UCSD-AML1 (cell line): ENCODE measurements at regions not wholly inside any gene's neighbourhood (a gene's known extent, or its start where the extent isn't known, plus 50 kb on each side); places are given as distances from the start of the nearest gene placed in this dataset.
"Not testable (repeated sequence)": the region's sequence is repeated elsewhere in the genome, so short reads cannot be mapped to it uniquely, and the experiment has no call there.

Experiments used
- DNase-seq: peaks from one replicate; lab custom pipeline; 2025; ENCODE audit not compliant: unreplicated experiment; lab: John Stamatoyannopoulos, UW

DNA sequence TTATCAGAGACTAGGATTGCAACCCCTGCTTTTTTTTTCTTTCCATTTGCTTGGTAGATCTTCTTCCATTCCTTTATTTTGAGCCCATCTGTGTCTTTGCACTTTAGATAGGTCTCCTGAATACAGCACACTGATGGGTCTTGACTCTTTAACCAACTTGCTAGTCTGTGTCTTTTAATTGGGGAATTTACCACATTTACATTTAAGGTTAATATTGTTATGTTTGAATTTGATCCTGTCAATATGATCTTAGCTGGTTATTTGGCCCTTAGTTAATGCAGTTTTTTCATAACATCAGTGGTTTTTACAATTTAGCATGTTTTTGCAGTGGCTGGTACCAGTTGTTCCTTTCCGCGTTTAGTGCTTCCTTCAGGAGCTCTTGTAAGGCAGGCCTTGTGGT is 437.2 kb downstream of the ARL4A start:
- DNase-seq, result not testable (repeated sequence)

- DNase-seq, result no peak
These were observed 438.9 kb downstream of the ARL4A start for GRCh38 chr7:13126347-13126746.

- DNase-seq, result no peak
These were observed 442.9 kb downstream of the ARL4A start for GRCh38 chr7:13130321-13130720.

GRCh38 chr7:13130906-13131305 is 443.5 kb downstream of the ARL4A start:
- DNase-seq, result not testable (repeated sequence)

DNA sequence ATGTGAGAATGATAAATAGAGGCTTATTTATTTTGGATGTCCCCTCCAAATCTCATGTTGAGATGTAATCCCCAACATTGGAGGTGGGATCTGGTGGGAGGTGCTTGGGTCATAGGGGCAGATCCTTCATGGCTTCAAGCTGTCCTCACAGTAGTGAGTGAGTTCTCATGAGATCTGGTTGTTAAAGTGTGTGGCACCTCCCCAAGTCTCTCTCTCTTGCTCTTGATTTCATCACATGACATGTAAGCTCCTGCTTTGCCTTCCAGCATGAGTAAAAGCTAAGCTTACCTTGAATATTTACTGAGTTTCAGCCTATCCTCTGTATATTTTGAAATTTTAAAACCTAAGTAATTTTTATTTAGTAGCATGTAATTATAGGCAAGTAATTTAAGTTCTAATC is 444.9 kb downstream of the ARL4A start:
- no peak for DNase-seq

- not testable (repeated sequence) for DNase-seq
These were observed 448.9 kb downstream of the ARL4A start for GRCh38 chr7:13136345-13136744.

DNA sequence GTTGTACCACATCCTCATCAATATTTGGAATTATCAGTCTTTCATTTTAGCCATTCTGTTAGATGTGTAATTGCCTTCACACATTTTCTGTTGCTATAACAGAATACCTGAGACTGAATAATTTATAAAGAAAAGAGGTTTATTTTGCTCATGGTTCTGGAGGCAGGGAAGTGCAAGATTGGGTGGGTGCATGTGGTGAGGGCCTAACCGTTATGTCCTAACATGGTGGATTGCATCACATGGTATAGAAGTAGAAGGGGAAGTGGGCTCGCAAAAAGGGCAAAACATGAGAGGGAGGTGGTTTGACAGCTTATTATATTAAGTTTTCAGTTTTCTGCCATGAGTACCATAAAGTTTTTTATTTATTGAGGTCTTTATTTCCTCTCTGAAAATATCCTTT is 452.0 kb downstream of the ARL4A start:
- no peak for DNase-seq

- no peak for DNase-seq
These were observed 457.2 kb downstream of the ARL4A start for GRCh38 chr7:13144673-13145072.

- DNase-seq, result no peak
These were observed 461.1 kb downstream of the ARL4A start for GRCh38 chr7:13148548-13148947.

GRCh38 chr7:13151978-13152377 is 464.5 kb downstream of the ARL4A start:
- DNase-seq, result no peak

- no peak for DNase-seq
These were observed 465.3 kb downstream of the ARL4A start for GRCh38 chr7:13152755-13153154.

DNA sequence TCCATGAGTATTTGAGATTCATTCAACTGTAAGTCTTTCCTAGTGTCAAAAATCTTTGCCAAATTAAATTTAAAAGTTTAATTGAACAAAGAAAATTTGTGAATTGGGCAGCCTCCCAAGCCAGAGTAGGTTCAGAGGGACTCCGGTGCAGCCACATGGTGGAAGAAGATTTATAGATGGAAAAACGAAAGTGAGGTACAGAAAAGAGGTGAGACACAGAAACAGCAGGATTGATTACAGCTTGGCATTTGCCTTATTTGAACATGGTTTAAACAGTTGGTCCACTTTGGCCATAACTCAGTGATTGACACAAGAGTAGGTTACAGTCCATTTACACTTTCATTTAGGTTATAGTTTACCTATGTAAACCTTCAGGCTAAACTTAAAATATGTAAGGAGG is 465.8 kb downstream of the ARL4A start:
- no peak for DNase-seq

- no peak for DNase-seq
These were observed 466.3 kb downstream of the ARL4A start for GRCh38 chr7:13153742-13154141.

DNA sequence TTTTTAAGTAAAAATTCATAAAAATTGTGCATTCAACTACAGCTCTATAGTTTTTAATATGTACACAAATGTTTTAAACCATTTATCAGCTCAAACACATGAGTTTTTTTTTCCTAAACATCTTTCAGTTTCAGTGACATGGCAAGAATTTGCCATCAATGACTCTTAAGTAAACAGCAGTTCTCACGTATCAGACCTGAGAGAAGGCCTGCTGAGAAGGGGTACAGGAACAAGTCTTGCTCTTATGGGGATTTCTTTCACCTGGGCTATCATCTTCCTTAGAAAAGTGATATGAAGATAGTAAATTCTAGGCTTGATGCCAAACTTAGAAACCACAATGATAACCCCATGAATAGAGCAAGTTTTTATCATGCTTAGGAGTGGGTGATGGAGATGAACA is 467.8 kb downstream of the ARL4A start:
- no peak for DNase-seq

DNA sequence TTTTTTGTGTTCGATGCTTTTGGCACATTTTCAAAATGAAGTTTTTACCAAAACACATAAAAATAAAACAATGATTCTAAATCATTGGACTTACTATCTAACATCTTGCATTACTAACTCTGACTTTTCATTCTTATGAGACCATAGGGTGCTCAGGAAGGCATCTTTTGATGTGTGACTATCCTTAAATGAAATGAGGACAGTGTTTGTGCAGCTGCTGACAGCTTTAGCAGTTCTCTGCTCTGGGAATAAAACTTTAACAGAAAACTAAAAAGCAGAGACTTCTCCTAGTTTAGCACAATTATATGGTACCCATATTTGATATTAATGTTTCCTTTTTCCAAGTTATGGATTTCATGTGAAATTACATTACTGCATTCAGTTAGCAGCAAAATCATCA is 471.6 kb downstream of the ARL4A start:
- DNase-seq, result no peak

GRCh38 chr7:13159467-13160184 is 472.2 kb downstream of the ARL4A start:
- no peak for DNase-seq

DNA sequence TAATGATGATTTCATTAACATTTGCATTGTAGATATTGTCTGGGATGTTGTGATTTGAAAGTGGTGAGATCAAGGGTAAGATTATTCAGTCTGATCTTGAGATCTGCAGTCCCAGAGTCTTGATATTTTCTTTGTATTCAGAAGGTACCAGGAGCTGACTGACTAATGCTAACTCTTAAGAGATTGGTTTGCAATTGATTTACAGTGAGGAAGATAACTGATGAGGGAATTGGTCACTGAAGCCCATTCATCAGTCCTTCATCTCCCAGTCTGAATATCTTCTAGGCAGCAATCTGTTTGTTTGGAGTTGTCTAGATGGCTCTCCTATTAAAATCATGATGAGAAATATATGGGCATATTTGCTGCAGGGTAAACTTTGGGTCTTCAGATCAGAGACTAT is 473.7 kb downstream of the ARL4A start:
- DNase-seq, result no peak

DNA sequence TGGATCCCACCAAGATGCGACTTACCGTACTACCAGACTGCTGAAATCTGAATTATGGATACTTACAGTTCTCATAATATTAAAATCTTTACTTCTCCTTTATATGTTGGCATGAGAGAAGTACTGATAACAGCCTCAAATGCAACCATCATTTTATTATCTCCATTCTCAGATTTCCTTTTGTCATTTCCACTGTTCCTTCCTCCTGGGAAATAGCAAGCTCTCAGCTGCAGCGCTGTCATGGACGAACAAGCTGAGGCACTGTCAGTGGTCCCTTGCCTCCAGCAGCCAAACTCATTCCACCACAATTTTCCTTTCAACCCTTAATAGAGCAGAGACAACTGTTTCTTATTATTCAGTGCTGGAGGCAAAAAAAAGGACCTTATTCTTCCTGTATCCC is 478.4 kb downstream of the ARL4A start:
- no peak for DNase-seq

DNA sequence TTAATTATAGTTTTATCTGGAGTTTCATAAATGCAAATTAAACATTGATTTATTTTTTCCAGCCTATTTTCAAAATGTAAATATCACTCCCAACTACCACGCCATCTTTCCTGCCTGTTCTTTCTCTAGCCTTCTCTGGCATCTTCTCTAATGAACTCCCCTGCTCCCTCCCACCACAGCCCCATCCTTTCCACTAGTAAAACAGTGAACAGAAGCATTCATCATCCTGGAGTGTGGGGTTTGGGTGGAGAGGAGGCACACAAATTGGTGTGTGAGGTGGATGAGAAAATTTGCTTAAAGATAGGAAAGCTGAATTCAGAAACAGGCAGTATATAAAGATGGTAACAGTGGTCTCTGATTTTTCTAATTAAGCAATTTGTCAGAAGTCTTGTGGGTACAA is 479.4 kb downstream of the ARL4A start:
- DNase-seq, result no peak

DNA sequence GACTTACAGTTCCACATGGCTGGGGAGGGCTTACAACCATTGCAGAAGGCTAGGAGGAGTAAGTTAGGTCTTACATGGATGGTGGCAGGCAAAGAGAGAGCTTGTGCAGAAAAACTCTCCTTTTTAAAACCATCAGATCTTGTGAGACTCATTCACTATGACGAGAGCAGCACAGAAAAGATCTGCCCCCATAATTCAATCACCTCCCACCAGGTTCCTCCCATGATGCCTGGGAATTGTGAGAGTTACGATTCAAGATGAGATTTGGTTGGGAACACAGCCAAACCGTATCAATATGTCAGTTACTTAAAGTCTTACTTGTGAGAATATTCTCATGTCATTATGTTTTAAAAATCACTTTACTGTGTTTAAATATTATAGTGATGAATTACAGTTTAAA is 481.9 kb downstream of the ARL4A start:
- DNase-seq, result no peak

DNA sequence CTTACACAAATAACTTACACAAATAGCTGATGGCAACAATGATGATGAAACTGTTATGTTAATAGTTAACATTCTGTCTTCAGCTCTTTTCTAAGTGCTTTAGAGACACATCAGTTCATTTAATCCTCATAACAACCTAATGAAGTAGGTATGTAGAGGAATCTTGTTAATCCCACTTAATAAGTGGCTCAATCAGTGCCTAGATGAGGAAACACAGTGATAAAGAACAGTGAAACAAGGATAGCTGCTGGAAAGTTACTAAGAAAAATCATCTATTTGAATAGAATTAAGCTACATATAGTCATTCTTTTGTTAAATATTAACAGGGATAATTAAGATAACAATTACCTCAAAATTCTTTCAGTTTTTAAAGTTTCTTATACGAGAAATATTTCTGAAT is 487.6 kb downstream of the ARL4A start:
- DNase-seq, result no peak

- no peak for DNase-seq
These were observed 491.7 kb downstream of the ARL4A start for GRCh38 chr7:13179011-13179582.
